ENCODE measurements at regions not wholly inside any gene's neighbourhood (a gene's known extent, or its start where the extent isn't known, plus 50 kb on each side); places are given as distances from the start of the nearest gene placed in this dataset.
"Not testable (repeated sequence)": the region's sequence is repeated elsewhere in the genome, so short reads cannot be mapped to it uniquely, and the experiment has no call there.

DNA sequence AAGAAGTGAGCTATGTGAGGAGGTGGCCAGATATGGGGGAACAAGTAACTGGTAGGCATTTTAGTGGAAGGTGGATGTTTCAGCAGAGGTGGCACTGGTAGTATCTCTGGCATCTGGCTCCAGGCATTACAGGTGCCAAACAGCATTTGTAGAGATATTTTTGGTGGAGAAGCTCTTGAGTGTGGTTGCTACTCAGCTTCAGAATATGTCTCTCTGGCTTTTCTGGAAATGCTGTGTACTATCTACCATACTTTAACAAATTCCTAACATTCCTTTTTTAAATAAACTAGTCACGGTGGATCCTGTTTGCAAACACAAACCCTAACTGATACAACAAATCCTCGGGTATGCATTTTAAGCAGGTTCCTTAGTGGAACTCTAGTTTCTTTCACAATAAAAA, 128.0 kb downstream of the BARX2 start:
- DNase-seq (ENCODE audit: low read depth), result no peak

DNA sequence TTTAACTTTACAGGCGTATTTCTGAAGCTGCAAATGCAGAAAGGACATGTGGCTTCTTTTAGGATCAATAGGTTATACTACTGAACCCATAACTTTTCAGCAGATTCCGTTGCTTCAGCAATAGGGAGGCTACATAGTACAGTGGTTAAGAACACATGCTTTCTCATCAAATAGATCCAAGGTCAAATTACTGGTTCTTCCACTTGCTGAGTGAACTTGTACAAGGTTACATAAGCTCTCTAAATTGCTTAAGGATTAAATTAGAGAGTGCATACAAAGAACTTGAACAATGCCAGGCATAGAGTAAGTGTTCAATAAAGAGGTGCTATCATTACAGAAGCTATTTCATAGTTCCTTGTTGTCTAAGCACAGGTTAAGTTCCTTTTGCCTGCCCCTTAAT, 129.6 kb downstream of the BARX2 start:
- no peak for DNase-seq (ENCODE audit: low read depth)

DNA sequence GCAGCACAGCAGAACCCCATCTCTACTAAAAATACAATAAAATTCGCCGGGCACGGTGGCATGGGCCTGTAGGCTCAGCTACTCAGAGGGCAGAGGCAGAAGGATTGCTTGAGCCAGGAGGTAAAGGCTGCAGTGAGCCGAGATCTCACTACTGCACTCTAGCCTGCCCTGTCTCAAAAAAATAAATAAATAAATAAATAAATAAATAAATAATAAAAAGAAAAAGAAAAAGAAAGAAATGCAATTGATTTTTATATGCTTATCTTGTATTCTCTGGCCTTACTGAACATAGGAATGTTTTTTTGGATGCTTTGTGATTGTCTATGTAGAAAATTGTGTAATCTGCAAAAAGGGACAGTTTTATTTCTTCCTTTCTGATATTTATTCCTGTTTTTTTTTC, 132.5 kb downstream of the BARX2 start:
- no peak for DNase-seq (ENCODE audit: low read depth)

DNA sequence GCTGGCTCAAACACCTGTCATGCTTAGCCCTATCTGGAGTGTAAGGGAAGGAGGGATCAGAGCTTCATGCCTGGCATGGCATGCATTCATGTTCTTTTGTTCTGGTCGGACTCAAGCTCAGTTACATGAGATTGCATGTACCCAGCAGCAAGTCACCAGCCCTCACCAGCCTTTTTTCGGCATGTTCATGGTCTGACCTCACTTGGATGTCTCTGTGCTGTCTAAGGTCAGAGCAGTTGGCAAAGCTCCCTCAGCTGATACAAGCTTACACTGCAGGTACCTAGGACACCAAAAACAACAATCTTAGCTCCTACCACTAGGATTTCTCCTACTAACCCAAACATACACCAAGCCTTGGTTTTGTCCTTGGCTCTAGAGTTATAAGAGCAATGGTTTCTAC, 152.6 kb downstream of the BARX2 start:
- DNase-seq (ENCODE audit: low read depth), result no peak

DNA sequence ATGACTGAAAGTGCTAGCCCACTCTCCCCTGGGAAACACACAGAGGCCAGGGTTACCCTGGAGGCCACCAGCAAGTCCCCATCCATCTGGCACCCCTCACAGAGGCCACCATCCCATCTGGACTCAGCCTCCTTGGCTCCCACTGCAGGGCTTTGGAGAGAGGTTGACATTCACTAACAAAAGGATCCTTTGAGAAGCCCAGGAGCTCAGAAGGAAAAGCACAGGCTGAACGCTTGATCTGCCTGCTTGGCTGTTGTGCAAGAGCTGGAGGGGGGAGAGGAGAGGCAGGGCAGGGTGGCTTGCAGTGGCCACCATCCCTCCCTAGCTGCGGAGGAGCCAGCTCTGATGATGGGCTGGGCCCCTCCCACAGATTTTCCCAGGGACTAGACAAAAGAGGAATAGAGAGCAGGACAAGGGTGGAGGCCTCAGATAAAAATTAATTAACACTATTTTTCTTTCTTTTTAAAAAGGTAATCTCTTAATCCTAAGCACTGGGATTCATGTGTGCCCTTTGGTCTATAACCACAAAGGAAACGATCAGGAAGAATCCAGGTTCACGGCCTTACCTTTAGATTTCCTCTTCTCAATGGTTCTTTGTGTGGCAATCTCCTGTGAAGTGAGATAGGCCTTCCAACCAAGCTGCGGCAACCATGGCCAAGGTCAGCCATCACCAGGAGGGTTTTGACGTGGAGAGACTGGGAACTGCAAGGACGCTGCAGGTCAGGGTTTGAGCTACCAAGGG, 154.7 kb downstream of the BARX2 start:
- no peak for DNase-seq (ENCODE audit: low read depth)

DNA sequence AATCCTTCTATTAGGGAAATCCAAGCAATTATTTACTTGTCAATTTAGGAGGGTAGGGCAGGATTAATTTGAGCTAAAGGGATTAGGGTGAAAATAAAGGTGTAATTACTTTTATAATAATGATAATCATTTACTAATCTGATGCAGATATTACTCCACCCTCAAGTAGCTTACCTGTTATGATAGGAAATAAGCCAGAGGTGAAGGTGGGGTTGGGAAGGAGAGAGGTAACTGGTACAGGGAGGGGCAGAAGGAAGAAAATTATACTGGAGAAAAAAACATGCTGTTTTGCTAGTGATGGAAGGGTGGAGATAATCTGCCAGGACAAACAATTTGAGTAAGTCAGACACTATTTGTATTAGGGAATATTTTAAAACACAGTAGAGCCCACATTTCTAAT, 157.7 kb downstream of the BARX2 start:
- no peak for DNase-seq (ENCODE audit: low read depth)

DNA sequence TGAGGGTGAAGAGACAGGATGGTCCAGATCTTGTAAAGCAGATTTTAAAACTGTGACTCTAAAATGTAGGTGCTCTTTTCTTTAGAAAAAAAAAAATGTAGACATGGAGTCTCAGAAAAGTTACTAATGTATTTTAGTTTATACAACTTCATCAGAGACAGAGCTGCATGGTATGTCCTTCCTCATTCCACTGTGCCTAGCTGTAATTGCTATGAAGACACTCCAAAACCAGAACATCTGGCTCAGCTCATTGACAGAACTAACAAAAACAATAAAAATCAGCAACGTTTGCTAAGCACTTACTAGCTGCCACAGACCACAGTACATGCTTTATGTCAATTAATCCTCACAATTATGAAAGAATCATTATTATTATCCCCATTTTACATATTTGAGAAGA, 160.7 kb downstream of the BARX2 start:
- DNase-seq (ENCODE audit: low read depth), result no peak

DNA sequence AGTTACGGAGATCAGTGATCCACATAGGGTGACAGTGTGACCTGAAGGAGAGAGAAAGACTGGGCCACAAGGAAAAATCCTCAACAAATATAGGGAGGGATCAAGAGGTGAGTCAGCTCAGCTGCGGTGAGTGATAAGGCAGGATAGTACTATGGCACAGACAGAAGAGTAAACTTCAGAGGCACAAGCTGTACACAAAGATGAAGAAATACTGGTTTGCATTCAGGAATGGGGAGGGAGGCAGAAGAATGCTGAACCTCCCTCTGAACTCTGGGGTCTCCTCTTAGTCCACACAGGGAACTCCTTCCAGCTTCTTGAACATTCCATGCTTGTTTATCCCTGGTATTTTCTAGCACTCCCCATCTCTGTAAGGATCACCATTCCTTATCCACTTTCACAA, 162.7 kb downstream of the BARX2 start:
- no peak for DNase-seq (ENCODE audit: low read depth)

DNA sequence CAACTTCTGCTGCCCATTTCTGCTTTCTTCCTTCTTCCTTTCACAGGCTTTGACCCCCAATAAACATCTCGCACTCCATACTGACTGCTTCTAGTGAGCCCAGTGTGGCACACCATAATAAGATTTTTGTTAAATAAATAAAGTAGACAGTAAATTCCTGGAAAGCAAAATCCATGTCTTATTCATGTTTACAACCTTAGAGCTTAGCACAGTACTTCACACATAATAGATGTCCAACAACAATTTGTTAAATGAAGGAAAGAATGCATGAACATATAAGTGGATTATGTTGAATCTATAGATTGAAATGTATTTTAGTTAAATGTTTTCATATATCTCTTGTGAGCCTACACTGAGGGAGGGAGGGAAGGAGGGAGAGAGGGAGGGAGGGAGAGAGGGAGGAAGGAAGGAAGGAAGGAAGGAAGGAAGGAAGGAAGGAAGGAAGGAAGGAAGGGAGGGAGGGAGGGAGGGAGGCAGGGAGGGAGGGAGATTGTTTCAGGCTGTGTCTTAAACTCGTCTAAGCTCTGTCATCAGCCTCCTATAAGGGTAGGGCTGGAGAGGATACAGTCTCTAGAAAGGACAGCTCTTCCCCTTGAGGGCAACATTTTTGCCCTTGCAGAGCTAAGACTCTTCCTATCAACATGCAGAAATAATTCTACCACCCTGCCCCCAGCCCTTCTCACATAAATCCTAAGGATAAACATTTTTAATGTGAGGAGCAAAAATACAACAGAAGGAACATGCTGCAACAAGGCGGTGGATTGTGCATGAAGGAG, 168.1 kb downstream of the BARX2 start:
- no peak for DNase-seq (ENCODE audit: low read depth)

DNA sequence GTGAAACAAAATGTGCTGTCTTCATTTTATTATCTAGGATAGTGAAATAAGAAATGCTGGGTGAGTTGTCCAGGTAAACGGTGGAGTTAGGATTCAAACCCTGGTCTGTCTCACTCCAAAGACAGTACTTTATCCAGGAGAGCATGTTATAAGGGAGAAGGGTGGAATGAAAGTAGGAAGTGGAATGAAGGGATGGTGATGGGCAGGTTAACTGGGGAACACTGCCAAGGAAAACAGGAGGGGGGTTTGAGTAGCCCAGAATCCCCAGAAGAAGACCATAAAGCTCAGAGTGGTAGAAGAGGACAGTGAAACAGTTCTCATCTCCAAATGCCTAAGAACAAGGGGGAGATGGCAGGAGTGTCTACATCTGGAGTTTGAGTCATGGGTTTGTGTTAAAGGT, 169.0 kb downstream of the BARX2 start:
- DNase-seq (ENCODE audit: low read depth), result no peak

DNA sequence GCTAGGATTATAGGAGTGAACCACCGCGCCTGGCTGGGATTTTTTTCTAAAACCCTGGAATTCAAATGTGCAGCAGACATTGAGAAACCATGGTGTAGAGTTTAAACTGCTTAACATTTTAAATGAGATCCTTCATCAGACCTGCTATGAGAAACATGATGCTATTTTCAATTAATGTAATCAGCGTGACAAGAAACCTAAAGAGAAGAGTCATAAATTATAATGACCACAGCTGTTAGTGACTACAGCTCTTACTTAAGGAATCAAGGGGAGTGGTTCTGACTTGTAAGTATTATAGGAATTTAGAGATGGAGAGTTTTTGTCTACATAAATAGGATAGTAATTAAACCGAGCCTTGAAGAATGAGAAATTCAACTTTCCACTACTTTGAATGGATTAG, 170.6 kb downstream of the BARX2 start:
- DNase-seq (ENCODE audit: low read depth), result no peak

DNA sequence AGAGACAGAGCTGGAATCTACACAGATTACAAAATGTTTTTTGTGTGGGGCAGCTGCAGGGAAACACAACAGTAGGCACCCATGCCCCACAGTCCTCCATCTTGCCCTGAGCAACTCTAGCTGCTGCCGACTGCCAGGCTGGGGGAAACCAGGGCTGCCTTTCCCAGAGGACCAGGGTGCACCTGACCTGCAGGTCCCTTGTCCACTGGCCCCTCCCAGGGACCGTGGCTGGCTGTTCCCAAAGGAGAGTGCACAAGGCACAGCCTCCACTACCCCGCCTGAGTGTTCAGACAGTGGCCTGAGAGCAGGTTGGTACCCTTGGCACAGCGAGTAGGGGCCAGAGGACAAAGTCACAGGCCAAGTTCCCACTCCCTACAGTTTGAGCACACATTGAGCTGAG, 181.8 kb downstream of the BARX2 start:
- DNase-seq (ENCODE audit: low read depth), result no peak

DNA sequence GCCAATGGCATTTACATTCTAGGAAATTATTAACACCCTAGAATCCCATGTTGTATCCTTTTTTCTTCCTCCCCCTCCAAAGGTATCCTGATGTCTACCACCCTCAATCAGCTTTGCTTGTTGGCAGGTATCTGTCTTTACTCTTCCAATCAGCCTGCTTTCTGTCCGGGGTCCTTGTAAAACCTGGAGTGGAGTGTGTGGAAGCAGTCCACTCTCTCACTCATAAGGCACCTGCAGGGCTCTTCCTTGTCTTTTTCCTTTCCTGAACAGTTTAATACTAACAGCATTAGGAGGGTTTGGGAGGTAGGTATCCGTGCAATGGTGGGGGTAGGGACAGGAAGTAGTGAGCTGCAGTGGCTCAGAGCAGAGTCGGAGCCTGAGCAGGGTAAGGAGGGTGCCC, 193.4 kb downstream of the BARX2 start:
- DNase-seq (ENCODE audit: low read depth), result no peak

DNA sequence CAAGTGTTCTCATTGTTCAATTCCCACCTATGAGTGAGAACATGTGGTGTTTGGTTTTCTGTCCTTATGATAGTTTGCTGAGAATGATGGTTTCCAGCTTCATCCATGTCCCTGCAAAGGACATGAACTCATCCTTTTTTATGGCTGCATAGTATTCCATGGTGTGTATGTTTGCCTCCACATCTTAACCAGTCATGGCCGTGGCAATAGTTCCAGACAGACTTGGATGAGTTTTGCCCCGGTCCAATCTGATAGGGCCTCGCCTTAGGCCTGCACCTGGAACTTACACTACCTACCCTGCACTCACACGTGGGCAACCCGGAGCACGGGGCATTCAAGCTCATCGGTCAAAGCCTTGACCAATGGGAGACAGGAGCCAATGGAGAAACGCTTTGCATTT, 197.0 kb downstream of the BARX2 start:
- not testable (repeated sequence) for DNase-seq (ENCODE audit: low read depth)

DNA sequence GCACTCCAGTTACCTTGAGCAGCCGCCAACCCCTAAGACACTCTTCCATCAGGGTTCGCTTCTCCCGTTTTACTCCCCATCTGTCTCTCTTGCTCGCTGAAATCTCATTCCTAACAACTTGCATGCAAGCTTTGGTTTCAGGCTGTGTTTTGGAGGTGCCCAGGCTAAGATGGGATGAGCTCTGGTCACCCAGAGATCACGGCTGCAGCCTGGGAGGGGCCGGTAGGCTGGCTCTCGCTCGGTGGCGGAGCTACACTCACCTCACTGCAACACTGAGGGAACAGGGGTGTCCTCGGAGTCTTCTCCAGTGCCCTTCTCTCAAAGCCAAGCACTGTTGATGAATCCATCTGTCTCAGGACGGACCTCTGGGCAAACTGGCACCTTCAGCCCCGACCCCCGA, 197.5 kb downstream of the BARX2 start:
- no peak for DNase-seq (ENCODE audit: low read depth)

DNA sequence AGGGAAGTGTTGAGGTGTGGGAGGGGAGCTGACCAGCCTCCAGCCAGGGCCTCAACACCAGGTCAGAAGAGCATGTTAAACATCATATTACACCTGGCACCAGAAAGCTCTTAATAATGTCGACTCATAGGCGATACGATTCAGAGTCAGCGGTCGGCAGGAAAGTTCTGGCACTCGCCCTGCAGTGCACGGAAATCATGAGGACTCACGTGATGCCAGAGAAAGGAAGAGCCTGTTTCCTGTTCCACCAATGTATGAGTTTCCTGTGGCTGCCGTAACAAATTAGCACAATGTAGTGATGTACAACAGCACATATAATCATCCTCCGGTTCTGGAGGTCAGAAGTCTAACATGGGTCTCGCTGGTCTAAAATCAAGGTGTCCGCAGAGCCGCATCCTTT, 198.8 kb downstream of the BARX2 start:
- DNase-seq (ENCODE audit: low read depth), result no peak

DNA sequence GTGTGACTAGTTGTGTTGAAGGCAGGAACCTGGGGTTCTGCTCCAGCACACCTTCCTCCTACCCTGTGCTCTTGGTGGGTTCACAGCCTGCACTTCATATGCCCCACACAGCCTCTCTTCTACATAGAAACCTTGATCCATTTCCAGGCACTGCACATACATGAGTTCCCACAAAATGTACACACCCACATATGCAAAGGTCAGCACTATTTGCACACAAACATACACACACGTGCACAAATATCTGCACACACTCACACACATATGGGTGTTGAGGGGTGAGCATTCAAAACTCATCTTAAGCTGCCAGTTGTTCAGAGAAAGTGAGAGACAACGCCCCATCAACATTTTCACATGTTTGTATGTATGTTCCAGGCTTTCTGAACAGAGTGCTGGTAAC, 201.0 kb downstream of the BARX2 start:
- no peak for DNase-seq (ENCODE audit: low read depth)

DNA sequence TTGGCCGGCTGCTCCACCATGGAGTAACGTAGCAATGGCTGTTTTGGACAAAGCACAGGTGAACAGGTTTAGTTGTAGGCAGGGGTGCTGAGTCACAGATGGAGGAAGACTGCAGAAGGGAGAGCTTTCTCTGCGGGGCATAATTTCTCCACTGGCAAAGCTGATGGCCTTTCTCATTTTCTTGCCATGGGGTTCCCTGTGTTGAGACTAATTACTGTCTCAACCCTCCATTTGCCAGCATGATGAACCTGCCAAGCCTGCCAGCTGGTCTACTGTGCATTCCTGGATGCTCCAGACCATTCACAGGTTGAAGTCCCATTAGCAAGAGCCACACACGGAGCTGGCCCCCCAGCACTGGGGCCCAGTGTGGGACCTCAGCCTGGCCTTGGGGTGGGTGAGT, 202.4 kb downstream of the BARX2 start:
- DNase-seq (ENCODE audit: low read depth), result no peak

DNA sequence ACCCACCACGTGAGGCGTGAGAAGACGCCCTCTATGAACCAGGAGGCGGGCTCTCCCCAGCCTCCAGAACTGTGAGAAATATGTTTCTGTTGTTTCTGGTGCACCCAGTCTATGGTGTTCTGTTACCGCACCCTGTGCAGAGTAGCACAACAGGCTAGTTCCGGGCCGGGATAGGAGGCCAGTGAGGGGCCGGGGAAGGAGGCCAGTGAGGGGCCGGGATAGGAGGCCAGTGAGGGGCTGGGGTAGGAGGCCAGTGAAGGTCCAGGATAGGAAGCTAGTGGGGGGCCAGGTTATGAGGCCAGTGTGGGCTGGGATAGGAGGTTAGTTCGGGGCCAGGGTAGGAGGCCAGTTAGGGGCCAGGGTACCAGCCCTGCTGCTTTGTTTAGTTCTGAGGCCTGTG, 204.6 kb downstream of the BARX2 start:
- no peak for DNase-seq (ENCODE audit: low read depth)

DNA sequence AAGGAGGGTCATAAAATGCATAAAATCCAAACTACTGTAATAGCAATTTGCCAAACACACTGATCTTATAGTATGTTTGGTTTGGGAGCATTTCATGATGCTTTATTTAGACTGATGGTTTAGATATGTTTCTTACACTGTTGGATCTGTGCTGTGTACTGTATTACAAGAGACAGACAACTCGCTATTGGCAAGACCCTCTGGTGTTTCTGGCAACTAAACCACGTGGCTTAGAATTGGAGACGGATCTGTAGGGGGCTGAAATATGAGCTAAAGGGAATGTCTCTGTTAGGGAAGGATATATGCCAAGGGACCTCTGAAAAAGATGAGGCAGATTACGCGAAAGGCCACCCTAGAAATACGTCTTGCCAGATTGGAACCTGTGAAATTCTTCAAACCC, 208.7 kb downstream of the BARX2 start:
- no peak for DNase-seq (ENCODE audit: low read depth)

DNA sequence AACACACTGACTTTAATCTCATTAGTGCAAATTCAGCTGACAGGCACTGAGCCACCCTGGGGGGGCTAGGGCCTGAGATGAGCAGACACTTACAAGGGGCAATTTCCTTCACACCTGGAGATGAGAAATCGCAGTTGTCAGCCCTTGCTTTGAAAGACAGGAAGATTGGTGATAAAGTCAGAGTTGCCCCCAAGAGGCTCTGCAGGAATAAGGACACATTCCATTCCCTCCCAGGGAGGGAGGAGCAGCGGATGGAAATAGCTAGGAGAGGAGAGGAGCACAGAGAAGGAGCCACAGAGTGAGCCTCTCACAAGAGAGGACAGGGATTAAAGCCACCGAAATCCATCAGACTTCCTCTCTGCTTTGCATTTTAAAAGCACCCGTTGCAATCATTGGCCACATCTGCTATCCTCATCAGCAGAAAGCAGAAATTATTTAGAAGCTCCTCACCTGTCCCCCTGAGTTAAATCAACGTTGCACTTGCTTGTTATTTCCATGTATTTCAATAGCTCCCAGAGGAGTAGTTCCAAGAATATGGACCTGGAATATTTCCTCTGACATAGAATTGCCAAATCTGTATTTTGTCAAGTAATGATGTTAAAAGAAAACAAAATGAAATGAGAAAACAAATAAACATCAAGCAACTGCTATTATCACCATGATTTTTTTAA, 213.7 kb downstream of the BARX2 start:
- DNase-seq (ENCODE audit: low read depth), result no peak

DNA sequence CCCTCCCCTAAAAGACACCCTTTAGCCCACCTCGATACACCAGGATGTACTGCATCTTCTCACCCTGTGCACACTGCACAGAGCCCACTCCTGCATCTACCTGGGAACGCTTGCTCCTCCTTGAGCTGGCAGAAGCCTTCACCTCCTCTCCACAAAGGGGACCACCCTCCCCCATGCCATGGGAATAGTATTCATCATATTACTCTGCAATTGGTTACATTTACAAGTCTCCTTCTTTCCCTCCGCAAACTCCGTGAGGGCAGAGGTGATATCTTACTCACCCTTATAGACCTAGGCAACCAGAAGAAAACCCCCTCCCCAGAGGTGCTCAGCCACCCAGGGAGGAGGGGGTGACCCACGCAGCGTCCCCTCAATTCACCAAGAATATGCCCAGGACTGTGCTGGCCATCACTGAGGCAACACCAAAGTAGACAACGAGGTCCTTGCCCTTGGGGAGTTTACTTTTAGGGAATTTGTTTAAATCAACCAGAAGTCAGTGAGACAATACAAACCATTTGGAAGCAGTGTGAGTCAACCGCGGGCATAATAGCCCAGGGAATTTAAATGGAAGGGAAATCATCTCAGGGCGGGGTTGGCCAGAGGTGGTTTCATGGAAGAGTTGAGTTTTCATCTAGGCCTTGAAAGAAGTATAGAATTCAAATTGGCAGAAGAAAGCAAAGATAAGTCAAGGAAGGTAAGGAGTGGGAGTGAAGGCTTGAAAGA, 214.5 kb downstream of the BARX2 start:
- no peak for DNase-seq (ENCODE audit: low read depth)
